ENCODE measurements at regions not wholly inside any gene's neighbourhood (a gene's known extent, or its start where the extent isn't known, plus 50 kb on each side); places are given as distances from the start of the nearest gene placed in this dataset.

DNA sequence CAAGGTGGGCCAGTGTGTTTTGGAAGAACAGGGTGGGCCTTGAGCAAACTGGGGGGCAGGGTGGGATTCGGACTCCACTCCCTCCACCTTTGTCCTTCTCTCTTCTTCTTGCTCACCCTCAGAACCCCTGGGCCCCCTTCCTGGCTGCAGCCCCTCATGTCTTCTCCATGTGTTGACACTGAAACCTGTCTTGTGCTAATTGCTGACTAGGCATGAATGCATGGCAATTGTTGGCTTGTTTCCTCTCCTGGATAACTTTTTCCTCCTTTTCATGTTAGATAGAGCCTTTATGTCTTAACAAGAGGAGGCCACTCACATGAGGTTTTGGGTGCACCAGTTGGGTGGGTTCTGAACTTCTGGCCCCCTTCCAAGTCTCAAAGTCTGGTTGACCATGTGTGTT, 181.6 kb upstream of the MKI67 start:
- no peaks in the 10 kb centered on the region for H3K4me1 ChIP-seq
- no peaks in the 10 kb centered on the region for H3K36me3 ChIP-seq
- H3K4me3 ChIP-seq: no peak overlapping the region
- intact Hi-C loops (cut with DNase I): no loop called here
- ATAC-seq: no peak
- H3K9me3 ChIP-seq: no peaks in the 10 kb centered on the region
- no peaks in the 10 kb centered on the region for H3K27me3 ChIP-seq
- H3K27ac ChIP-seq: no peak overlapping the region
- no peak for TF ChIP-seq CTCF (IDR thresholded peaks at IDR 0.05)
- no peak for DNase-seq

DNA sequence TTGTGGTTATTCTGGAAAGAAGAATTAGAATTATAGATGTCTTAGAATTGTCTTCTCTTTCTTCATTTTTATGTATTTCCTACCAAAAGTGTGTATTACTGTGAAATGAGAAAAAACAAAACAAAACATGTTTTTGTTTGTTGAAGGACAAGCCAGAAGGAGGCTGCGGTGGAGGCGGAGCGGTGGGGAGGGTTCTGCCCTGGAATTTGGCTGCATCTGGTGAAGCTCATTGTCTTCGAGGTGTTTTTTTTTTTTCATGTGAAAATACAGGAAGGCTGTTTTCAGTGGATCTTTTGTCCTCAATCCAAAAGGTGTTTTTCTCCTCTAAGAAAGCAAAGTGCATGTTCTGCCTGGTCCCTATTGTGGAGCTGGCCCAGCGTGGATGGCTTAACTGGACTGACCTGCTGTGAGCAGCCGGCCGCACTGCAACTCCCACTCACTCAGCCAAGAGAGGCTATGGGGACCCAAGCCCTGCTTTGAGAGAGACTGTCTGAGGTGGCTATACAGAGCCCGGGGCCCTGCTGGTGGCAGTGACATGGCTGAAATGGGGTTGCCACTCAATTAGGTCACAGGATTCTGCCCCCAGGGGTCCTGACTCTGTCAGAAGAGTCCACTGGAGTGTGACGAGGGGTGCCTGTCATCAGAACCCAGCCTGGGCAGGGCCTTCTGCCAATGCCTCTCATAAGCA, 184.9 kb upstream of the MKI67 start:
- intact Hi-C loops (cut with DNase I): no loop called here
- ATAC-seq: no peak
- no peaks in the 10 kb centered on the region for H3K36me3 ChIP-seq
- DNase-seq: no peak
- H3K9me3 ChIP-seq: no peaks in the 10 kb centered on the region
- H3K27me3 ChIP-seq: no peaks in the 10 kb centered on the region
- no peak for TF ChIP-seq CTCF (IDR thresholded peaks at IDR 0.05)
- no peak overlapping the region for H3K4me3 ChIP-seq
- no peaks in the 10 kb centered on the region for H3K4me1 ChIP-seq
- no peak overlapping the region for H3K27ac ChIP-seq

DNA sequence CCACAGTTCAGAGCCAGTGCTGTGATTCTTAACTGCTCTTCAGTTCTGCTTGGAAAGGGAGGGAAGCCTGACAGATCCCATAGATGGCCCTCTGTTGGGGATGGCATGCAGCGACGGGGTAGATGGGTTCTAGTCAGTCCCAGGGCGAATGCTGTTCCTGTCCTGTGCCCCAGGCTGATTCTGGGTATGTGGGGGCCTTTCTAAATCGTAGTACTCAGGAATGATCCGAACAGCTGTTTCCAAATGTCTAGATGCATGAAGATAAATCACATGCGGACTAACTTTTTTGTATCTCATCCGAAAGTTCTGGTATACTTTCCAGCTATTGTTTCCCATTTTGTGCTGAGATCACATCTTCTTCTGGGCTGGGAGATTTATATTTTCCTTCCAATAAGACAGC, 186.0 kb upstream of the MKI67 start:
- no peak for TF ChIP-seq CTCF (IDR thresholded peaks at IDR 0.05)
- intact Hi-C loops (cut with DNase I): no loop called here
- Histone ChIP-seq H3K27me3 (no peaks in the 10 kb centered on the region), H3K4me3 (no peak overlapping the region), H3K4me1 (no peaks in the 10 kb centered on the region), H3K9me3 (no peaks in the 10 kb centered on the region), H3K27ac (no peak overlapping the region), H3K36me3 (no peaks in the 10 kb centered on the region)
- no peak for ATAC-seq
- no peak for DNase-seq

GRCh38 chr10:128314686-128315085, 188.5 kb upstream of the MKI67 start:
- Histone ChIP-seq H3K4me1 (no peaks in the 10 kb centered on the region), H3K27me3 (peaks cover 3% of the 10 kb centered on the region), H3K36me3 (no peaks in the 10 kb centered on the region), H3K4me3 (no peak overlapping the region), H3K27ac (no peak overlapping the region), H3K9me3 (no peaks in the 10 kb centered on the region)
- DNase-seq: no peak
- no peak for ATAC-seq
- no peak for TF ChIP-seq CTCF (IDR thresholded peaks at IDR 0.05)
- intact Hi-C loops (cut with DNase I): no loop called here

- no peak for TF ChIP-seq CTCF (IDR thresholded peaks at IDR 0.05)
- no peak overlapping the region for H3K4me3 ChIP-seq
- intact Hi-C loops (cut with DNase I): no loop called here
- H3K36me3 ChIP-seq: no peaks in the 10 kb centered on the region
- no peaks in the 10 kb centered on the region for H3K9me3 ChIP-seq
- H3K4me1 ChIP-seq: no peaks in the 10 kb centered on the region
- no peak overlapping the region for H3K27ac ChIP-seq
- DNase-seq (no peak), ATAC-seq (no peak)
- peaks cover 3% of the 10 kb centered on the region for H3K27me3 ChIP-seq
Observed at GRCh38 chr10:128316121-128316726, 190.0 kb upstream of the MKI67 start.
